ENCODE measurements at regions not wholly inside any gene's neighbourhood (a gene's known extent, or its start where the extent isn't known, plus 50 kb on each side); places are given as distances from the start of the nearest gene placed in this dataset.

GRCh38 chr1:212155219-212155618 lies 119.7 kb downstream of the DTL start:
- Histone ChIP-seq H3K4me3 (no peak overlapping the region), H3K27ac (no peak overlapping the region), H3K36me3 (replicated peaks in 1 of 2) (no peaks in the 10 kb centered on the region), H3K27me3 (no peaks in the 10 kb centered on the region), H3K9me3 (replicated peaks in 1 of 3) (no peaks in the 10 kb centered on the region), H3K4me1 (replicated peaks in 1 of 2) (peaks cover 0 to 6% of the 10 kb centered on the region in 2 donors)
- TF ChIP-seq CTCF (IDR thresholded peaks at IDR 0.05) (no peak), POLR2A (IDR thresholded peaks at IDR 0.05) (no peak)
- intact Hi-C loops (cut with DNase I) = no loop called here
- no peak for DNase-seq

DNA sequence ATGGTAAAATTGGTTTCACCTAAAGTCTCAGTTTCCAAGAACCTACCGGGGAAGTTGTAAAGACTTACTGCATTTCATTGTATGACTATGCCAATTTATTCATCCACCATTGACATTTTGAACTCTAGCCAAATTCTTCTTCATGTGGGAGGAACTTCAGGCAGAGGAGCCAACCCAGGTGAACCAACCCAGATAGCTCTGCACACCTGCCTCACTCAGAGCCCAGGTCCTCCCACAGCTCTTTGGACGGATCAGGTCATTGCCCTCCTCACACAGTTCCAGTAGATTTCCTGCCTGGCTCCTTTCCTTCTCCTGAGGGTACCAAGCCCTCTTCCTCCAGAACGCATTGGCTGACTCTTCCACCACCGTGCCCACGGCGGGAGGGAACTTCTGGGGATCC lies 121.7 kb downstream of the DTL start:
- intact Hi-C loops (cut with DNase I) = no loop called here
- Histone ChIP-seq H3K36me3 (replicated peaks in 1 of 2) (no peaks in the 10 kb centered on the region), H3K27ac (no peak overlapping the region), H3K9me3 (replicated peaks in 1 of 3) (no peaks in the 10 kb centered on the region), H3K4me1 (replicated peaks in 1 of 2) (peaks cover 0 to 6% of the 10 kb centered on the region in 2 donors), H3K27me3 (no peaks in the 10 kb centered on the region), H3K4me3 (no peak overlapping the region)
- no peak for TF ChIP-seq CTCF (IDR thresholded peaks at IDR 0.05)
- TF ChIP-seq POLR2A (IDR thresholded peaks at IDR 0.05) = no peak
- 83 to 91% (median 90%) methylated on average over 6 of the region's 6 CpGs for WGBS, 4 donors
- DNase-seq = no peak

GRCh38 chr1:212158912-212159796 lies 123.6 kb downstream of the DTL start:
- no peak overlapping the region for H3K27ac ChIP-seq
- 86 to 91% (median 90%) methylated on average over 6 to 7 of the region's 7 CpGs for WGBS, 4 donors

GRCh38 chr1:212161231-212161781 lies 123.9 kb upstream of the PPP2R5A start:
- H3K36me3 ChIP-seq (replicated peaks in 1 of 2) = no peaks in the 10 kb centered on the region
- no peaks in the 10 kb centered on the region for H3K9me3 ChIP-seq (replicated peaks in 1 of 3)
- intact Hi-C loops (cut with DNase I) = no loop called here
- no peaks in the 10 kb centered on the region for H3K27me3 ChIP-seq
- H3K4me3 ChIP-seq = no peak overlapping the region
- TF ChIP-seq CTCF (IDR thresholded peaks at IDR 0.05) (no peak), POLR2A (IDR thresholded peaks at IDR 0.05) (no peak)
- no peak overlapping the region for H3K27ac ChIP-seq
- DNase-seq = peak in 4 of 7 donors; percentile 13 to 42 (median 30)
- WGBS, 4 donors = 43 to 57% (median 49%) methylated on average over 2 of the region's 2 CpGs
- H3K4me1 ChIP-seq (replicated peaks in 1 of 2) = peaks cover 0 to 6% of the 10 kb centered on the region in 2 donors

More at GRCh38 chr1:212158912-212159796, 123.6 kb downstream of the DTL start:
- intact Hi-C loops (cut with DNase I) = no loop called here
- DNase-seq = peak in 5 of 7 donors; percentile 31 to 58 (median 37)
- TF ChIP-seq POLR2A (IDR thresholded peaks at IDR 0.05) = no peak
- Histone ChIP-seq H3K9me3 (replicated peaks in 1 of 3) (no peaks in the 10 kb centered on the region), H3K27me3 (no peaks in the 10 kb centered on the region), H3K4me1 (replicated peaks in 1 of 2) (peaks cover 0 to 6% of the 10 kb centered on the region in 2 donors), H3K36me3 (replicated peaks in 1 of 2) (no peaks in the 10 kb centered on the region), H3K4me3 (no peak overlapping the region)
